ENCODE measurements at regions not wholly inside any gene's neighbourhood (a gene's known extent, or its start where the extent isn't known, plus 50 kb on each side); places are given as distances from the start of the nearest gene placed in this dataset.

DNA sequence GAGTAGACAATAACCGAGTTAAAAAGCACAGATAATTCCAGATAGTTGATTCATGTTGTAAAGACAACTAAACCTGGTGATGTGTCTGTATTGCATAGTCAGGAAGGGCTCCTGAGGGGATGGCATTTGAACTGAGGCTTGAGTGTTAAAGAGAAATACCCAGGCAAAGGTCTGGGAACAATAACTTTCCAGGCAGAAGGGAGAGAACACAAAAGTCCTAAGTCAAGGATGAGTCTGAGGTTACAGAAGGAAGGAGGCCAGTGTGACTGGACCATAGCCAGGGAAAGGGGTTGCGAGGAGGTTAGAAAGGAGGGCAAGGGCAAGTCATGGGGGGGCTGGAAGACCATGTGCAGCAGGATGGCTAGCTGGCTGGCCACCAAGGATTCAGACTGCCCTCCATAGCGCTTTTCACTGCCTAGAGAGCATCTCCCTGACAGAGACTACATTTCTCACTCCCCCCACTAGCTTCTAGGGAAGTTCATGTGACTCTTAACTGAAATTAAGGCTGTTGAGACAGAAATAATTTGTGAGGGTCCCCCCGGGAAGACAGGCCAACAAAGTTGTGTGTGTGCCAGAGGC lies 135.5 kb upstream of the CREB1 start:
- H3K4me3 ChIP-seq (replicated peaks; ENCODE audit: insufficient read depth, low read length) = no peak overlapping the region
- no peak overlapping the region for H3K27ac ChIP-seq (replicated peaks)
- DNase-seq (ENCODE audit: low read depth in 1 of 2, low spot score in 1 of 2) = no peak
- H3K27me3 ChIP-seq (ENCODE audit: insufficient read depth, poor library complexity, severe bottlenecking) = no peaks in the 10 kb centered on the region
- no peak for TF ChIP-seq POLR2AphosphoS5 (IDR thresholded peaks at IDR 0.05; ENCODE audit: low read depth)
- TF ChIP-seq, protein P1, sequence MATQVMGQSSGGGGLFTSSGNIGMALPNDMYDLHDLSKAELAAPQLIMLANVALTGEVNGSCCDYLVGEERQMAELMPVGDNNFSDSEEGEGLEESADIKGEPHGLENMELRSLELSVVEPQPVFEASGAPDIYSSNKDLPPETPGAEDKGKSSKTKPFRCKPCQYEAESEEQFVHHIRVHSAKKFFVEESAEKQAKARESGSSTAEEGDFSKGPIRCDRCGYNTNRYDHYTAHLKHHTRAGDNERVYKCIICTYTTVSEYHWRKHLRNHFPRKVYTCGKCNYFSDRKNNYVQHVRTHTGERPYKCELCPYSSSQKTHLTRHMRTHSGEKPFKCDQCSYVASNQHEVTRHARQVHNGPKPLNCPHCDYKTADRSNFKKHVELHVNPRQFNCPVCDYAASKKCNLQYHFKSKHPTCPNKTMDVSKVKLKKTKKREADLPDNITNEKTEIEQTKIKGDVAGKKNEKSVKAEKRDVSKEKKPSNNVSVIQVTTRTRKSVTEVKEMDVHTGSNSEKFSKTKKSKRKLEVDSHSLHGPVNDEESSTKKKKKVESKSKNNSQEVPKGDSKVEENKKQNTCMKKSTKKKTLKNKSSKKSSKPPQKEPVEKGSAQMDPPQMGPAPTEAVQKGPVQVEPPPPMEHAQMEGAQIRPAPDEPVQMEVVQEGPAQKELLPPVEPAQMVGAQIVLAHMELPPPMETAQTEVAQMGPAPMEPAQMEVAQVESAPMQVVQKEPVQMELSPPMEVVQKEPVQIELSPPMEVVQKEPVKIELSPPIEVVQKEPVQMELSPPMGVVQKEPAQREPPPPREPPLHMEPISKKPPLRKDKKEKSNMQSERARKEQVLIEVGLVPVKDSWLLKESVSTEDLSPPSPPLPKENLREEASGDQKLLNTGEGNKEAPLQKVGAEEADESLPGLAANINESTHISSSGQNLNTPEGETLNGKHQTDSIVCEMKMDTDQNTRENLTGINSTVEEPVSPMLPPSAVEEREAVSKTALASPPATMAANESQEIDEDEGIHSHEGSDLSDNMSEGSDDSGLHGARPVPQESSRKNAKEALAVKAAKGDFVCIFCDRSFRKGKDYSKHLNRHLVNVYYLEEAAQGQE (IDR thresholded peaks at IDR 0.05; ENCODE audit: insufficient replicate concordance, low read depth) = no peak
- TF ChIP-seq SPI1 (IDR thresholded peaks at IDR 0.05; ENCODE audit: borderline replicate concordance, low read depth) = no peak
- TF ChIP-seq, protein P2, sequence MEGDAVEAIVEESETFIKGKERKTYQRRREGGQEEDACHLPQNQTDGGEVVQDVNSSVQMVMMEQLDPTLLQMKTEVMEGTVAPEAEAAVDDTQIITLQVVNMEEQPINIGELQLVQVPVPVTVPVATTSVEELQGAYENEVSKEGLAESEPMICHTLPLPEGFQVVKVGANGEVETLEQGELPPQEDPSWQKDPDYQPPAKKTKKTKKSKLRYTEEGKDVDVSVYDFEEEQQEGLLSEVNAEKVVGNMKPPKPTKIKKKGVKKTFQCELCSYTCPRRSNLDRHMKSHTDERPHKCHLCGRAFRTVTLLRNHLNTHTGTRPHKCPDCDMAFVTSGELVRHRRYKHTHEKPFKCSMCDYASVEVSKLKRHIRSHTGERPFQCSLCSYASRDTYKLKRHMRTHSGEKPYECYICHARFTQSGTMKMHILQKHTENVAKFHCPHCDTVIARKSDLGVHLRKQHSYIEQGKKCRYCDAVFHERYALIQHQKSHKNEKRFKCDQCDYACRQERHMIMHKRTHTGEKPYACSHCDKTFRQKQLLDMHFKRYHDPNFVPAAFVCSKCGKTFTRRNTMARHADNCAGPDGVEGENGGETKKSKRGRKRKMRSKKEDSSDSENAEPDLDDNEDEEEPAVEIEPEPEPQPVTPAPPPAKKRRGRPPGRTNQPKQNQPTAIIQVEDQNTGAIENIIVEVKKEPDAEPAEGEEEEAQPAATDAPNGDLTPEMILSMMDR (IDR thresholded peaks at IDR 0.05; ENCODE audit: insufficient read depth, low read length) = no peak

DNA sequence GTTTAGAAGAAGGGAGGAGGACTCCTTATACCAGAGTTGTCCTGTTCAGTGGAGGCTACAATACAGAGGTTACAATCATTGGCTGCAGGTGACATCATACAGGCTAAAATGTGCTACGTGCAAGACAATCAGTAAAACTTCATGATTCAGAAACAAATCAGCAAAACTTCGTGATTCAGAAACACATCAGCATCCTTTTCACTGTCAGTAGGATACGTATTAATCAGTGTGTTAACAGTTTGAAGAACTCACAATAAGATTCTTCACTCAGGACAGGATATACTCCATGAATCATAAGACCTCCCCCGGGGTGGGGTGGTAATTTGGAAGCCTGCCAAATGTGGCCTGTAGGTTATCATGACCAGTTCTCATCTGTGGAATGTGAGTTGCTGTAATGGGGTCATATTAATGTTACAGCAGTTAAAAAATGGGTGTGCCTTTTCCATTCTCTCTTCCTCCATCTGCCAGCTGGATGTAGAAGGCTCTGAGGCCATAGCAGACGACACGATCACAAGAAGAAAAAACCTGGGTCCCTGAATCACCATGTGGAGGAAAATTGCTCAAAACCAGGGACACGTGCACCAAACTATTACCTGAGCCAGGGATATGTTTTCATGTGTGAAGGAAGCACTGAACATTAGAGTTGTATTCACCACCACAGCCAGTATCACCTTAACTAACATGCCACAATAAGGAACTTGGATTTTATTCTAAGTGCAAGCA lies 134.8 kb upstream of the CREB1 start:
- DNase-seq (ENCODE audit: low read depth in 1 of 2, low spot score in 1 of 2) = no peak
- Histone ChIP-seq H3K4me3 (replicated peaks; ENCODE audit: insufficient read depth, low read length) (no peak overlapping the region), H3K27me3 (ENCODE audit: insufficient read depth, poor library complexity, severe bottlenecking) (no peaks in the 10 kb centered on the region), H3K27ac (replicated peaks) (no peak overlapping the region)
- TF ChIP-seq GABPA (IDR thresholded peaks at IDR 0.05; ENCODE audit: low read depth) = no peak
- TF ChIP-seq, protein P2 (IDR thresholded peaks at IDR 0.05; ENCODE audit: insufficient read depth, low read length) = no peak
- TF ChIP-seq, protein P1 (IDR thresholded peaks at IDR 0.05; ENCODE audit: insufficient replicate concordance, low read depth) = no peak
- TF ChIP-seq SPI1 (IDR thresholded peaks at IDR 0.05; ENCODE audit: borderline replicate concordance, low read depth) = no peak
- no peak for TF ChIP-seq POLR2AphosphoS5 (IDR thresholded peaks at IDR 0.05; ENCODE audit: low read depth)

DNA sequence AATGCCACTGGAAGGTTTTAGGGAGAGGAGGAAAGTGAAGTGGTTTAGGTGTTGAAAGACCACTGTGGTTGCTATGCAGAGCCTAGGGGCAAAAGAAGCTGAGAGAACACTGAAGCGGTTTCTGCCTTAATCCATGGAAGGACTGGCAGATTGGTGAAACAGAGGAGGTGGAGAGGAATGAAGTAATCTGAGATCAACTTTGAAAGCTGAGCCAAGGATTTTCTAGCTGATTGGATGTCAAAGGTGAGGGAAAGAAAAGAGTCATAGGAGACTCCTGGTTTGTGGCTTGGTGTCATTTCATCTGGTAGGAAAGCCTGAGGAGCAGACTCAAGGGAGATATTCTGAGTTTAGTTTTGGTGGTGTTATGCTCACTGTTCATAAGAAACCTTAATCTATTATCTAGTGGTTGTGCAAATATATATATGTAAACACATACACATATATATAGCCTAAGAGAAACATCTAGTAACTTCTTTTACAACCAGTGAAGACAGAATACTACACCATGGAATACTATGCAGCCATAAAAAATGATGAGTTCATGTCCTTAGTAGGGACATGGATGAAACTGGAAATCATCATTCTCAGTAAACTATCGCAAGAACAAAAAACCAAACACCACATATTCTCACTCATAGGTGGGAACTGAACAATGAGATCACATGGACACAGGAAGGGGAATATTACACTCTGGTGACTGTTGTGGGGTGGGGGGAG lies 134.1 kb upstream of the CREB1 start:
- no peak for TF ChIP-seq GABPA (IDR thresholded peaks at IDR 0.05; ENCODE audit: low read depth)
- no peak for TF ChIP-seq SPI1 (IDR thresholded peaks at IDR 0.05; ENCODE audit: borderline replicate concordance, low read depth)
- TF ChIP-seq, protein P1 (IDR thresholded peaks at IDR 0.05; ENCODE audit: insufficient replicate concordance, low read depth) = no peak
- TF ChIP-seq, protein P2 (IDR thresholded peaks at IDR 0.05; ENCODE audit: insufficient read depth, low read length) = no peak
- TF ChIP-seq POLR2AphosphoS5 (IDR thresholded peaks at IDR 0.05; ENCODE audit: low read depth) = no peak
- DNase-seq (ENCODE audit: low read depth in 1 of 2, low spot score in 1 of 2) = no peak
- Histone ChIP-seq H3K4me3 (replicated peaks; ENCODE audit: insufficient read depth, low read length) (no peak overlapping the region), H3K27me3 (ENCODE audit: insufficient read depth, poor library complexity, severe bottlenecking) (no peaks in the 10 kb centered on the region), H3K27ac (replicated peaks) (no peak overlapping the region)

All from HL-60 (cell line).